ENCODE measurements at regions not wholly inside any gene's neighbourhood (a gene's known extent, or its start where the extent isn't known, plus 50 kb on each side); places are given as distances from the start of the nearest gene placed in this dataset.

DNA sequence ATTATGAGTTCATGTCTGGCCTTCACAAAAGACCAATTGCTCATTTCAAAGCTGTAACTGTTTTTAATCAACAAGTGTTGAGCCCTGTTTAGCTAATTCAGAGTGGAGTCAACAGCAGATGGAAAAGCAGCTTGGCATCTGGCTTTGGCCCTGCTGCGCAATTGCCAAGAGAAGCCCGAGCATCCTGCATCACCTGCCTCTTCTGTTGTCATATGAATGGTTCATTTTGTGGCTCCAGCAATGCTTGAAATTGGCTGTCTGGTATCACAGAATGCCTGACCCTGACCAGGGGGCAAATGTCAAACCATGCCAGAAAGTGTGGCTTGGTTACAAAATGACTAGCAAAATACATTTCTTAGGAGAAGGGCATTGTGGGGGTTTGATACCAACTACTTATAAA is 296.5 kb upstream of the PHF14 start:
- no peak for TF ChIP-seq CTCF (IDR thresholded peaks at IDR 0.05; ENCODE audit: control extremely low read depth, extremely low read depth, low read depth, missing control alignments)
- DNase-seq (ENCODE audit: extremely low spot score): no peak
- ChIA-PET CTCF (interaction anchor here (1.0 to 1.7 kb wide), 2 partner anchors 16 to 17 kb away, joined by 3 to 4 read pairs; no protein-coding TSS in a partner anchor), POLR2A (no interaction called here)

DNA sequence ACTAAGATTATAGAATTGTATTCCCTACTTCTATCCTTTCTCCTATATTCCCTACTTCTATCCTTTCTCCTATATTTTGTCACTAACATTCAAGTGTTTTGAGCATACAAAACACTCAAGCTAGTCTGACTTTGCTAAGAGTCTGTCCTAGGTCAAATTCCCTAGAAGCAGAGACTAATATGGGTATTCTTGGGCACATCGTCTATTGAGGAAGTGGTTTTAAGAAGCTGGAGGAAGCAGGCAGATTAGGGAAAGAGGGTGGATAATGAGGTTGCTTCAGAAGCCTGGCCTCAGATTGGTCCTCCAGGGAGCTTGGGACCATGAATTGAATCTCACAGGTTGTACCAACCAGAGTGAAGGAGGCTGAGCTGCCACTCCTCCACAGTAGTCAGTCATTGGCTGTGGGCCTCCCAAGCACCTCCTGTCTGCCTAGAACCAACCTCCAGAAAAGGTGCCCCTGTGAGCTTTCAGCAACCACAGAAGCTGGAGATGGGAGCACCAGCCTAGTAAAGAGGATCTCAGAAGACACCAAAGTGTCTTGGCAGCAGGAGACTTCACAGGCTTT is 295.9 kb upstream of the PHF14 start:
- ChIA-PET CTCF (interaction anchor here (1.0 to 1.7 kb wide), 2 partner anchors 16 to 18 kb away, joined by 3 to 4 read pairs; no protein-coding TSS in a partner anchor), POLR2A (no interaction called here)
- no peak for DNase-seq (ENCODE audit: extremely low spot score)
- no peak for TF ChIP-seq CTCF (IDR thresholded peaks at IDR 0.05; ENCODE audit: control extremely low read depth, extremely low read depth, low read depth, missing control alignments)

- POLR2A ChIA-PET: no interaction called here
- CTCF ChIA-PET: interaction anchor here (0.7 to 1.6 kb wide), 4 partner anchors 8 to 138 kb away, joined by 3 to 5 read pairs (median 4); no protein-coding TSS in a partner anchor
- DNase-seq (ENCODE audit: extremely low spot score): no peak
- no peak for TF ChIP-seq CTCF (IDR thresholded peaks at IDR 0.05; ENCODE audit: control extremely low read depth, extremely low read depth, low read depth, missing control alignments)
These were observed 289.1 kb upstream of the PHF14 start for GRCh38 chr7:10684606-10685005.

DNA sequence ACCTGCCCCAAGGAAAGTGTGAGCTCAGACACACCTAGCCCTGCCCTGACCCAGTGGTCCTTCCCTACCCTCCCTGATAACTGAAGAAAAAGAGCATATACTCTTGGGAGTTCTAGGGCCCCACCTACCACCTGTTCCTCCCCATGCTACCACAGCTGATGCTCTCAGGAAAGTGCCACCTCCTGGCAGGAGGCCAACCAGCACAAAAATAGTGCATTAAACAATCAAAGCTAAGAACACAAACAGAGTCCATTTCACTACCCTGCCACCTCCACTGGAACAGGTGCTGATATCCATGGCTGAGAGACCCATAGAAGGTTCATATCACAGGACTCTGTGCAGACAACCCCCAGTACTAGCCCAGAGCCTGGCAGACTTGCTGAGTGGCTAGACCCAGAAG is 288.6 kb upstream of the PHF14 start:
- ChIA-PET POLR2A (no interaction called here), CTCF (interaction anchor here (1.0 to 1.6 kb wide), 2 partner anchors 10 to 43 kb away, joined by 3 to 5 read pairs; no protein-coding TSS in a partner anchor)
- DNase-seq (ENCODE audit: extremely low spot score): no peak
- no peak for TF ChIP-seq CTCF (IDR thresholded peaks at IDR 0.05; ENCODE audit: control extremely low read depth, extremely low read depth, low read depth, missing control alignments)

DNA sequence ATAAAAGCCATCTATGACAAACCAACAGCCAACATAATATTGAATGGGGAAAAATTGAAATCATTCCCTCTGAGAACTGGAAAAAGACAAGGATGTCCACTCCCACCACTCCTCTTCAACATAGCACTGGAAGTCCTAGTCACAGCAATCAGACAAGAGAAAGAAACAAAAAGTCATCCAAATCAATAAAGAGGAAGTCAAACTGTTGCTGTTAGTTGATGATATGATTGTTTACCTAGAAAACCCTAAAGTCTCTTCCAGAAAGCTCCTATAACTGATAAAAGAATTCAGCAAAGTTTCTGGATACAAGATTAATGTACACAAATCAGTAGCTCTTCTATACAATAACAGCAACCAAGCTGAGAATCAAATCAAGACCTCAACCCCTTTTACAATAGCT is 285.1 kb upstream of the PHF14 start:
- no peak for DNase-seq (ENCODE audit: extremely low spot score)
- ChIA-PET CTCF (no interaction called here), POLR2A (no interaction called here)
- TF ChIP-seq CTCF (IDR thresholded peaks at IDR 0.05; ENCODE audit: control extremely low read depth, extremely low read depth, low read depth, missing control alignments): no peak

- ChIA-PET POLR2A (no interaction called here), CTCF (interaction anchor here (1.0 to 1.8 kb wide), 2 partner anchors 11 to 33 kb away, joined by 3 to 5 read pairs; no protein-coding TSS in a partner anchor)
- DNase-seq (ENCODE audit: extremely low spot score): no peak
- TF ChIP-seq CTCF (IDR thresholded peaks at IDR 0.05; ENCODE audit: control extremely low read depth, extremely low read depth, low read depth, missing control alignments): no peak
These were observed 277.6 kb upstream of the PHF14 start for GRCh38 chr7:10696064-10696463.
